Fibroblast of lung (primary cell): ENCODE measurements at regions not wholly inside any gene's neighbourhood (a gene's known extent, or its start where the extent isn't known, plus 50 kb on each side); places are given as distances from the start of the nearest gene placed in this dataset.
"Not testable (repeated sequence)": the region's sequence is repeated elsewhere in the genome, so short reads cannot be mapped to it uniquely, and the experiment has no call there.

Source experiments
- DNase-seq, 2 donors: peaks; one replicate each; pipeline versions ENCODE4 v3.0.0 to v3.0.0-alpha.2; 2010; ENCODE audit warnings: low read depth in 2 of 2
- H2AFZ ChIP-seq: 2 replicates; pipeline ENCODE4 v1.5.1; 2012; ENCODE audit warnings: low read length, control low read depth, inconsistent platforms
- H3K27ac ChIP-seq: 2 replicates; pipeline ENCODE4 v1.5.1; 2011; ENCODE audit warnings: low read length, control low read depth; ENCODE audit not compliant: insufficient read depth
- H3K27me3 ChIP-seq: 2 replicates; pipeline ENCODE4 v1.5.1; 2011; ENCODE audit warnings: mild to moderate bottlenecking, low read length; ENCODE audit not compliant: control insufficient read depth, insufficient read depth
- H3K36me3 ChIP-seq: 2 replicates; pipeline ENCODE4 v1.5.1; 2011; ENCODE audit warnings: low read length; ENCODE audit not compliant: control insufficient read depth, insufficient read depth
- H3K4me1 ChIP-seq: 2 replicates; pipeline ENCODE4 v1.5.1; 2011; ENCODE audit warnings: low read length; ENCODE audit not compliant: control insufficient read depth, insufficient read depth; ENCODE audit errors: extremely low read depth
- H3K4me2 ChIP-seq: 2 replicates; pipeline ENCODE4 v1.5.1; 2011; ENCODE audit warnings: low read length, control low read depth; ENCODE audit not compliant: insufficient read depth; ENCODE audit errors: extremely low read depth
- H3K4me3 ChIP-seq, 4 experiments: fragments of 200-600 bp in 1 of 4; sonication (generic) in 1 of 4; replicated peaks in 1 of 4; 2 replicates each; pipeline ENCODE4 v1.5.1; 2011 to 2016; ENCODE audit warnings: low read length in 4 of 4, low read depth in 3 of 4, mild to moderate bottlenecking in 3 of 4, control low read depth in 2 of 4, inconsistent platforms in 1 of 4, mixed read lengths in 1 of 4; ENCODE audit not compliant: insufficient read depth in 1 of 4; ENCODE audit errors: control extremely low read depth in 1 of 4
- H3K79me2 ChIP-seq: 2 replicates; pipeline ENCODE4 v1.5.1; 2012; ENCODE audit warnings: mild to moderate bottlenecking, low read length, inconsistent platforms; ENCODE audit not compliant: control insufficient read depth, insufficient read depth
- H3K9ac ChIP-seq: 2 replicates; pipeline ENCODE4 v1.5.1; 2011; ENCODE audit warnings: mild to moderate bottlenecking, low read length, control low read depth; ENCODE audit not compliant: insufficient read depth
- H3K9me3 ChIP-seq: 2 replicates; pipeline ENCODE4 v1.5.1; 2012; ENCODE audit warnings: low read depth, low read length; ENCODE audit not compliant: control insufficient read depth, insufficient read depth
- H4K20me1 ChIP-seq: 2 replicates; pipeline ENCODE4 v1.5.1; 2011; ENCODE audit warnings: low read length; ENCODE audit not compliant: control insufficient read depth, insufficient read depth; ENCODE audit errors: extremely low read depth
- EZH2 ChIP-seq: IDR thresholded peaks from 2 replicates; pipeline ENCODE4 v1.5.1; 2012; ENCODE audit warnings: low read length, control low read depth, mild to moderate bottlenecking; ENCODE audit errors: missing control alignments
- TF ChIP-seq, protein P1 (sequence below), 2 donors: IDR thresholded peaks in 1 of 2; conservative IDR thresholded peaks in 1 of 2; 1 replicate in 1 of 2; 2 replicates in 1 of 2; pipeline ENCODE4 v1.5.1; 2011 to 2012; ENCODE audit warnings: low read length in 2 of 2, control low read depth in 1 of 2, inconsistent platforms in 1 of 2, low read depth in 1 of 2, mild to moderate bottlenecking in 1 of 2

DNA sequence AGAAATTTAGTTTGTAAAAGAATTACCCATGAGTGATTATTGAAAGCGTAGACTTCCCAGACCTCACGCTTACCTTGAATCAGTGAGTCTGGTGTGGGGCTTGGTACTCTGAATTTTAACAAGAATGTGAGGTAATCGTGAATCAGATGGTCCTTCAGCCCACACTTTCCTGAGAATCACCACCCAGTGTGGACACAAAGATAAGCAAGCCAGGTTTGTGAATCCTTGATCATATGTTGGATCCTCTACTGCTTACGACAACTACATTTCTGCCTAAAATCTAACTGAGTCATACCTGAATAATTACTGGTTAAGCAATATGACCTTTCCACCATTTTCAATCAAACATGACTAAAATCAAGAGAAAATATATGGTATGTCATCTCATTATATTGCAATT is 589.3 kb downstream of the TFAP2A start:
- H3K4me1 ChIP-seq: no peaks in the 10 kb centered on the region
- no peak overlapping the region for H3K27ac ChIP-seq
- no peaks in the 10 kb centered on the region for H3K79me2 ChIP-seq
- H3K9ac ChIP-seq: no peak overlapping the region
- no peak overlapping the region for H3K4me3 ChIP-seq
- no peaks in the 10 kb centered on the region for H4K20me1 ChIP-seq
- H3K36me3 ChIP-seq: no peaks in the 10 kb centered on the region
- H3K27me3 ChIP-seq: no peaks in the 10 kb centered on the region
- no peaks in the 10 kb centered on the region for H3K9me3 ChIP-seq
- no peak for TF ChIP-seq EZH2
- TF ChIP-seq, protein P1, sequence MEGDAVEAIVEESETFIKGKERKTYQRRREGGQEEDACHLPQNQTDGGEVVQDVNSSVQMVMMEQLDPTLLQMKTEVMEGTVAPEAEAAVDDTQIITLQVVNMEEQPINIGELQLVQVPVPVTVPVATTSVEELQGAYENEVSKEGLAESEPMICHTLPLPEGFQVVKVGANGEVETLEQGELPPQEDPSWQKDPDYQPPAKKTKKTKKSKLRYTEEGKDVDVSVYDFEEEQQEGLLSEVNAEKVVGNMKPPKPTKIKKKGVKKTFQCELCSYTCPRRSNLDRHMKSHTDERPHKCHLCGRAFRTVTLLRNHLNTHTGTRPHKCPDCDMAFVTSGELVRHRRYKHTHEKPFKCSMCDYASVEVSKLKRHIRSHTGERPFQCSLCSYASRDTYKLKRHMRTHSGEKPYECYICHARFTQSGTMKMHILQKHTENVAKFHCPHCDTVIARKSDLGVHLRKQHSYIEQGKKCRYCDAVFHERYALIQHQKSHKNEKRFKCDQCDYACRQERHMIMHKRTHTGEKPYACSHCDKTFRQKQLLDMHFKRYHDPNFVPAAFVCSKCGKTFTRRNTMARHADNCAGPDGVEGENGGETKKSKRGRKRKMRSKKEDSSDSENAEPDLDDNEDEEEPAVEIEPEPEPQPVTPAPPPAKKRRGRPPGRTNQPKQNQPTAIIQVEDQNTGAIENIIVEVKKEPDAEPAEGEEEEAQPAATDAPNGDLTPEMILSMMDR (conservative IDR thresholded peaks at IDR 0.05 in 1 of 2, IDR thresholded peaks at IDR 0.05 in 1 of 2; ENCODE audit: low read depth in 1 of 2, low read length in 2 of 2): no peak
- H3K4me2 ChIP-seq: no peak overlapping the region
- no peak overlapping the region for H2AFZ ChIP-seq
- DNase-seq: peak in 1 of 2 donors; percentile 23

- not testable (repeated sequence) for H3K4me1 ChIP-seq, H2AFZ ChIP-seq, DNase-seq, H3K27me3 ChIP-seq, H3K4me3 ChIP-seq, H3K36me3 ChIP-seq, H3K9ac ChIP-seq, H3K9me3 ChIP-seq, H3K4me2 ChIP-seq, H3K79me2 ChIP-seq, H4K20me1 ChIP-seq, H3K27ac ChIP-seq
These were observed 604.1 kb downstream of the TFAP2A start for GRCh38 chr6:9810727-9811126.

DNA sequence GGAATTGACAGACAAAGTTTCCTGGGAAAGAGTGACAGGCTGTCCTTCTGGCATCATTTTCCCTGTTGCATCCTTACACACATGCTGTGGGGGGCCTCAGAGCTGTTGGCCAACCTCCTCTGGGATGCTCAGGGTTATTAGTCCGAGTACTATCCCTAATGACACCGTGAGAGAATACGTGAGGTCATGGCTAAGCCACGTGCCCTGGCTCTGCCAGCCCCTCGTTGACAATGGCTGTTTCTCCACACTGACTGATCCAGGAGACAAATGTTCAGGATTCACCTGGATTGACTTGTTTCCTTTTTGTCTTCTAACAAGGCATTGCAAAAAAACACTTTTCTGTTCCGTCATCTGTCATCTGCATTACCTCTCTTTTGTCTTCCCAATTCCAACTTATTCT is 604.6 kb downstream of the TFAP2A start:
- Histone ChIP-seq H3K4me2 (no peak overlapping the region), H3K36me3 (no peaks in the 10 kb centered on the region), H3K4me1 (no peaks in the 10 kb centered on the region), H3K9ac (no peak overlapping the region), H3K9me3 (no peaks in the 10 kb centered on the region), H2AFZ (no peak overlapping the region), H3K27me3 (no peaks in the 10 kb centered on the region), H3K79me2 (no peaks in the 10 kb centered on the region), H4K20me1 (no peaks in the 10 kb centered on the region), H3K4me3 (no peak overlapping the region), H3K27ac (no peak overlapping the region)
- TF ChIP-seq EZH2: no peak
- TF ChIP-seq, protein P1 (conservative IDR thresholded peaks at IDR 0.05 in 1 of 2, IDR thresholded peaks at IDR 0.05 in 1 of 2; ENCODE audit: low read depth in 1 of 2, low read length in 2 of 2): no peak
- no peak for DNase-seq
